Right lobe of liver (tissue), 6 donors: ENCODE measurements at regions not wholly inside any gene's neighbourhood (a gene's known extent, or its start where the extent isn't known, plus 50 kb on each side); places are given as distances from the start of the nearest gene placed in this dataset.

Experiments used
- ATAC-seq, 4 donors: fragments of 200-7000 bp; cut with Tn5 transposase; one replicate each; pipeline ENCODE4 v1.9.1; 2020; ENCODE audit warnings: mild to moderate bottlenecking in 4 of 4, moderate library complexity in 4 of 4
- DNase-seq, 3 donors: peaks; one replicate each; pipeline ENCODE4 v3.0.0-alpha.2; 2020
- H3K27ac ChIP-seq, 3 donors: fragments of 200-600 bp; one replicate each; pipeline ENCODE4 v1.8.0; 2022
- H3K27me3 ChIP-seq, 2 donors: fragments of 200-600 bp; one replicate each; pipeline ENCODE4 v1.8.0; 2022
- H3K36me3 ChIP-seq, 4 donors: fragments of 200-600 bp; sonication (generic) in 1 of 4; one replicate each; pipeline versions ENCODE4 v1.5.1 to v1.8.0; 2017 to 2022; ENCODE audit warnings: control low read depth in 1 of 4
- H3K4me1 ChIP-seq, 4 donors: fragments of 200-600 bp; sonication (generic) in 1 of 4; one replicate each; pipeline versions ENCODE4 v1.5.1 to v1.8.0; 2017 to 2022; ENCODE audit warnings: control low read depth in 1 of 4
- H3K4me3 ChIP-seq, 3 donors: fragments of 200-600 bp; one replicate each; pipeline ENCODE4 v1.8.0; 2022
- H3K9me3 ChIP-seq, 4 donors: fragments of 200-600 bp; sonication (generic) in 1 of 4; one replicate each; pipeline versions ENCODE4 v1.5.1 to v1.8.0; 2017 to 2022; ENCODE audit warnings: control low read depth in 1 of 4
- POLR2A ChIP-seq: fragments of 450-650 bp; IDR thresholded peaks from one replicate; pipeline ENCODE4 v1.6.1; 2017; ENCODE audit warnings: antibody characterized with exemption, mild to moderate bottlenecking
- WGBS: methylation state at CpG from one replicate; pipeline ENCODE4 v1.1.6; 2018; ENCODE audit warnings: low coverage, low lambda C conversion rate; ENCODE audit not compliant: insufficient coverage; ENCODE audit errors: missing lambda C conversion rate; 5-methylcytosine and 5-hydroxymethylcytosine counted together
- intact Hi-C, 2 donors: fragments of 100-400 bp; cut with DNase I; formaldehyde crosslinking; loops; one replicate each; pipeline versions ENCODE4 v1.11.2 to v1.14.1; 2022
- TF ChIP-seq, protein P1 (sequence below), 4 donors: fragments of 200-600 bp in 3 of 4; fragments of 450-650 bp in 1 of 4; IDR thresholded peaks; one replicate each; pipeline versions ENCODE4 v1.5.1 to v1.8.0; 2016 to 2022; ENCODE audit warnings: antibody characterized with exemption in 4 of 4, mild to moderate bottlenecking in 2 of 4
- donor health status: DM: no; HTN: yes; CAD: no.
- donor health status: DM: no; HTN: no; CAD: no.
- donor health status: DM: no; HTN: no; CAD: no.
- donor health status: DM: no; HTN: yes; CAD: no.
- donor health status: DM: no; HTN: yes; CAD: no.

DNA sequence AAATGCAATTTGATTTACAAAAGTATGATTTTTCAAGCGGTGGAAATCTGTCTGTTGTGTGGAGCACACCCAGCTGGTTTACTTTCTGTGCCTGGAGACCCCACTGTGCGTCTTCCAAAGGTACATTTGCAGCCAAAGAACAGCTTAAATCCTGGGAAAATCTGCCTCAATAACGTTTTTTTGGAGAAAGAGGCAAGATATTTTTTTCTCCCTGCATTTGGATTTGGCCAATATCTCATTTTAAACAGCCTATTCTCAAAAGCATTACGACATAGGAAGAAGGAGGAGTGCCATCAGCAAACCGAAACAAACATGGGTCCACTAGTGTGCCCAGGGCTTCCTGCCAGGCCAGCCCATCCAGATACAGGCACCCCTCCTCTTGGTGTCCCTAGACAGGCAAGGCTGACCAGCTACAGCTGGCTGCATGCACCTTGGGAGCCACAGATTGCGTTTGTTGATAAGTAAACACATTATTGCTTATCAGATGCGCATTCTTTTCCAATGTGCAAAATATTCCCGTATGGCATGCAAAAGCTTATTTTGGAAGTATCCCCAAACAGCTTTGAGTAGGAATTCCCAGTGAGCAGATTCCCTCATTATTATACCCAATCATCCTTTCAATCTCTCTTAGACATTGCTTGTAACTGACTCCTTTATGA is 184.5 kb upstream of the MARCKS start:
- H3K27ac ChIP-seq: no peak overlapping the region
- no peaks in the 10 kb centered on the region for H3K36me3 ChIP-seq
- no peak overlapping the region for H3K4me3 ChIP-seq
- H3K4me1 ChIP-seq: peaks cover 0 to 9% (median 0%) of the 10 kb centered on the region in 4 donors
- intact Hi-C loops: no loop called here
- 39% methylated on average over 8 of the region's 8 CpGs for WGBS
- DNase-seq (peak; percentile 52 to 58 (median 57)), ATAC-seq (peak; percentile 54 to 86 (median 72))
- no peaks in the 10 kb centered on the region for H3K27me3 ChIP-seq
- TF ChIP-seq POLR2A: no peak
- TF ChIP-seq, protein P1, sequence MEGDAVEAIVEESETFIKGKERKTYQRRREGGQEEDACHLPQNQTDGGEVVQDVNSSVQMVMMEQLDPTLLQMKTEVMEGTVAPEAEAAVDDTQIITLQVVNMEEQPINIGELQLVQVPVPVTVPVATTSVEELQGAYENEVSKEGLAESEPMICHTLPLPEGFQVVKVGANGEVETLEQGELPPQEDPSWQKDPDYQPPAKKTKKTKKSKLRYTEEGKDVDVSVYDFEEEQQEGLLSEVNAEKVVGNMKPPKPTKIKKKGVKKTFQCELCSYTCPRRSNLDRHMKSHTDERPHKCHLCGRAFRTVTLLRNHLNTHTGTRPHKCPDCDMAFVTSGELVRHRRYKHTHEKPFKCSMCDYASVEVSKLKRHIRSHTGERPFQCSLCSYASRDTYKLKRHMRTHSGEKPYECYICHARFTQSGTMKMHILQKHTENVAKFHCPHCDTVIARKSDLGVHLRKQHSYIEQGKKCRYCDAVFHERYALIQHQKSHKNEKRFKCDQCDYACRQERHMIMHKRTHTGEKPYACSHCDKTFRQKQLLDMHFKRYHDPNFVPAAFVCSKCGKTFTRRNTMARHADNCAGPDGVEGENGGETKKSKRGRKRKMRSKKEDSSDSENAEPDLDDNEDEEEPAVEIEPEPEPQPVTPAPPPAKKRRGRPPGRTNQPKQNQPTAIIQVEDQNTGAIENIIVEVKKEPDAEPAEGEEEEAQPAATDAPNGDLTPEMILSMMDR (IDR thresholded peaks at IDR 0.05): no peak
- no peaks in the 10 kb centered on the region for H3K9me3 ChIP-seq

DNA sequence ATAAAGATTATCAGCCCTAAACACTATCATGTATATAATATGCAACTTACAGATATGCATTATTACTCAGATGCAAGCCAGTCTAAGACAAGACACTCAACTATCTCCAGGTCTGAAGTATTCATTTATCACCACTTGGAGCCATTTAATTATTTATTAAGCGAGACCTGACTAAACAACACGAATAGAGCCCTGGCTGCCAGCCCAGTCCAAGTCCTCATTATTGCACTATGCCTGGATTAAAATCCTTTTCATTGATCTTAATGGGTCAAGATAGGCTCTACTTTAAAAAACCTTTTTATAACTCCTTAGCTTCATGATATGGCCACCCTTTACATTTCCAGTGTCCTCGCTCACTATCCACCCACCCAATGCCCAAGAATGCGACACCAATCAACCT is 183.1 kb upstream of the MARCKS start:
- Histone ChIP-seq H3K4me1 (peaks cover 0 to 9% (median 0%) of the 10 kb centered on the region in 4 donors), H3K9me3 (no peaks in the 10 kb centered on the region), H3K36me3 (no peaks in the 10 kb centered on the region), H3K27me3 (no peaks in the 10 kb centered on the region), H3K27ac (no peak overlapping the region), H3K4me3 (no peak overlapping the region)
- DNase-seq: peak in 2 of 3 donors; percentile 66 to 73
- peak; percentile 51 to 73 (median 61) for ATAC-seq
- intact Hi-C loops: no loop called here
- 54% methylated on average over 4 of the region's 4 CpGs for WGBS
- TF ChIP-seq, protein P1 (IDR thresholded peaks at IDR 0.05): no peak
- TF ChIP-seq POLR2A: no peak

DNA sequence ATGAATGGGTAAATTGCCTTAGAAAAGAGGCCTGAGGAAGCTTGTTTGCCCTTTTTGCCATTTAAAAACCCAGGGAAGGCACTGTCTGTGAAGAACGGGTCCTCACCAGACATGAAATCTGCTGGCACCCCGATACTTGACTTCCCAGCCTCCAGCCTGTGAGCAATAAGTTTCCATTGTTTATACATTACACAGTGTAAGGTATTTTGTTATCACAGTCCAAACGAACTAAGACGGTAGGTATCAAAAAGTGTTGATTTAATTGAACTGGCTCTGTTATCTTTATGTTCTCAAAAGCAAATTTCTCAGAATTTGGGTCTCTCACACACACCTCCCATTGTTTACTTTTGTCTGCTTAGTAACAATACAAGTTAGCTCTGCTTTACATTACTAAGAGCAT is 181.1 kb upstream of the MARCKS start:
- Histone ChIP-seq H3K4me3 (no peak overlapping the region), H3K27ac (no peak overlapping the region), H3K36me3 (no peaks in the 10 kb centered on the region), H3K27me3 (no peaks in the 10 kb centered on the region), H3K9me3 (no peaks in the 10 kb centered on the region), H3K4me1 (peaks cover 0 to 9% (median 0%) of the 10 kb centered on the region in 4 donors)
- intact Hi-C loops: no loop called here
- DNase-seq: no peak
- TF ChIP-seq, protein P1 (IDR thresholded peaks at IDR 0.05): no peak
- no peak for TF ChIP-seq POLR2A
- no peak for ATAC-seq
- WGBS: 38% methylated on average over 4 of the region's 4 CpGs

DNA sequence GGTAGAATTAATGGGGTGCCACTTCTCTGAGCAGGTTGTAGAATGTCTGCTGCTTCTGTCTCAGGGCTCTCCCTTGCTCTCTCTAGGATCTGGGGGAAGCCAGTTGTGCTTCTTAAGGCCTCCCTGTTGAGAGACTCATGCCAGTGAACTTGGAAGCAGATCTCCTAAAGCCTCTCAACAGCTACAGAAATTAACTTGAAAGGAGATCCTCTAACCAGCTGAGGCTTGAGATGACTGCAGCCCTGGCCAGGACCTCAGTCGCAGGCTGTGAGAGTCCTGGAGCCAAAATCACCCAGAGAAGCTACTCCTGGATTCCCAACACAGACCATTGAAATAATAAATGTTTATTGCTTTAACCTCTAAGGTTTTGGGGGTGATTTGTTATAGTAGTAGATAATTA is 180.2 kb upstream of the MARCKS start:
- no peaks in the 10 kb centered on the region for H3K36me3 ChIP-seq
- TF ChIP-seq, protein P1 (IDR thresholded peaks at IDR 0.05): no peak
- TF ChIP-seq POLR2A: no peak
- H3K27me3 ChIP-seq: no peaks in the 10 kb centered on the region
- WGBS: 89% methylated on average over 1 of the region's 1 CpG
- intact Hi-C loops: no loop called here
- DNase-seq (no peak), ATAC-seq (no peak)
- no peak overlapping the region for H3K27ac ChIP-seq
- H3K4me1 ChIP-seq: peaks cover 0 to 9% (median 0%) of the 10 kb centered on the region in 4 donors
- no peak overlapping the region for H3K4me3 ChIP-seq
- no peaks in the 10 kb centered on the region for H3K9me3 ChIP-seq
